HCT116 (cell line): ENCODE measurements at regions not wholly inside any gene's neighbourhood (a gene's known extent, or its start where the extent isn't known, plus 50 kb on each side); places are given as distances from the start of the nearest gene placed in this dataset.

ENCODE experiments used
- EZH2 ChIP-seq: fragments of 200-600 bp; sonication (generic); IDR thresholded peaks from 2 replicates; pipeline ENCODE4 v1.6.1; 2017; ENCODE audit warnings: antibody characterized with exemption, mixed run types
- FOSL1 ChIP-seq: IDR thresholded peaks from 2 replicates; pipeline ENCODE4 v1.6.1; 2012; ENCODE audit warnings: low read depth
- JUND ChIP-seq: IDR thresholded peaks from 2 replicates; pipeline ENCODE4 v1.6.1; 2012
- POLR2A ChIP-seq: IDR thresholded peaks from 2 replicates; pipeline ENCODE4 v1.7.0; 2011; ENCODE audit warnings: borderline replicate concordance; ENCODE audit not compliant: insufficient read depth, insufficient read length; ENCODE audit errors: extremely low read depth
- POLR2AphosphoS5 ChIP-seq: IDR thresholded peaks from 2 replicates; pipeline ENCODE4 v1.6.1; 2011; ENCODE audit warnings: mild to moderate bottlenecking, low read depth, low read length, moderate library complexity
- RAD21 ChIP-seq: IDR thresholded peaks from 2 replicates; pipeline ENCODE4 v1.6.1; 2012; ENCODE audit warnings: low read depth, mild to moderate bottlenecking
- TF ChIP-seq, protein P1 (sequence below), 3 experiments: fragments of 200-600 bp in 1 of 3; sonication (generic) in 1 of 3; IDR thresholded peaks in 2 of 3; conservative IDR thresholded peaks in 1 of 3; 2 replicates each; pipeline ENCODE4 v1.5.1; 2012 to 2017; ENCODE audit warnings: low read depth in 2 of 3, low read length in 2 of 3, antibody characterized with exemption in 1 of 3, borderline replicate concordance in 1 of 3, control low read depth in 1 of 3, mild to moderate bottlenecking in 1 of 3, mixed read lengths in 1 of 3, mixed run types in 1 of 3, moderate library complexity in 1 of 3; ENCODE audit not compliant: insufficient read depth in 1 of 3
- TF ChIP-seq, protein P2 (sequence below): IDR thresholded peaks from 2 replicates; pipeline ENCODE4 v1.6.1; 2012

DNA sequence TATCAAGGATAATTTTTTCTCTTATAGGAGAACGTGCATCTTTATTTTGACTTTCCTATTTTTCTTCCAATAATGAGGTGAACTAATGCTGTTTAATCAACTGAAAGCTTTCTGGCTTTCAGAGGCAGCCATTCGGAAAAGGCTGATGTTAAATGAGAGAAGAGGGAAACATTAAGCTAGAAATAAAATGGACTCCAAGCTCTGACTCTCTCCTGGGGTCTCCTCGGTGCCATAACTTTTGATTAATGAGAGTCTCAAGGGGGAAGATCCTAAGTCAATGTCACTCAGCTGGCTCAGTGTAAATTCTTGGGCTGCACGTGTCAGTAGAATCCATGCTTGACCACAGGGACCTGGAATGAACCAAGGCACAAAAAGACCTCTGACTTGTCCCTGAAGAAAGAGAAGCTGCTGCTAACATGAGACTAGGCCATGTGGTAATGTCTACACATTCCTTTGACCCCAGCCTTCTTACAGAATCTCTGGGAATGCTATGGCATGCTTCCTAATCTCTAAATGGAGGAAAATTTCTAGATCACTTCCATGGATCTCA, 152.2 kb upstream of the RFC3 start:
- TF ChIP-seq EZH2 (no peak), POLR2AphosphoS5 (no peak), POLR2A (no peak), FOSL1 (no peak), RAD21 (no peak), JUND (no peak)
- TF ChIP-seq, protein P1, sequence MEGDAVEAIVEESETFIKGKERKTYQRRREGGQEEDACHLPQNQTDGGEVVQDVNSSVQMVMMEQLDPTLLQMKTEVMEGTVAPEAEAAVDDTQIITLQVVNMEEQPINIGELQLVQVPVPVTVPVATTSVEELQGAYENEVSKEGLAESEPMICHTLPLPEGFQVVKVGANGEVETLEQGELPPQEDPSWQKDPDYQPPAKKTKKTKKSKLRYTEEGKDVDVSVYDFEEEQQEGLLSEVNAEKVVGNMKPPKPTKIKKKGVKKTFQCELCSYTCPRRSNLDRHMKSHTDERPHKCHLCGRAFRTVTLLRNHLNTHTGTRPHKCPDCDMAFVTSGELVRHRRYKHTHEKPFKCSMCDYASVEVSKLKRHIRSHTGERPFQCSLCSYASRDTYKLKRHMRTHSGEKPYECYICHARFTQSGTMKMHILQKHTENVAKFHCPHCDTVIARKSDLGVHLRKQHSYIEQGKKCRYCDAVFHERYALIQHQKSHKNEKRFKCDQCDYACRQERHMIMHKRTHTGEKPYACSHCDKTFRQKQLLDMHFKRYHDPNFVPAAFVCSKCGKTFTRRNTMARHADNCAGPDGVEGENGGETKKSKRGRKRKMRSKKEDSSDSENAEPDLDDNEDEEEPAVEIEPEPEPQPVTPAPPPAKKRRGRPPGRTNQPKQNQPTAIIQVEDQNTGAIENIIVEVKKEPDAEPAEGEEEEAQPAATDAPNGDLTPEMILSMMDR (IDR thresholded peaks at IDR 0.05 in 2 of 3, conservative IDR thresholded peaks at IDR 0.05 in 1 of 3; ENCODE audit: borderline replicate concordance in 1 of 3, insufficient read depth in 1 of 3, low read depth in 2 of 3, low read length in 2 of 3): no peak
- TF ChIP-seq, protein P2, sequence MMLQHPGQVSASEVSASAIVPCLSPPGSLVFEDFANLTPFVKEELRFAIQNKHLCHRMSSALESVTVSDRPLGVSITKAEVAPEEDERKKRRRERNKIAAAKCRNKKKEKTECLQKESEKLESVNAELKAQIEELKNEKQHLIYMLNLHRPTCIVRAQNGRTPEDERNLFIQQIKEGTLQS: no peak
